Caki2 (cell line): ENCODE measurements at regions not wholly inside any gene's neighbourhood (a gene's known extent, or its start where the extent isn't known, plus 50 kb on each side); places are given as distances from the start of the nearest gene placed in this dataset.

Source experiments
- DNase-seq: peaks from one replicate; pipeline ENCODE4 v3.0.0-alpha.2; 2015; ENCODE audit warnings: low read depth
- in situ Hi-C: cut with HindIII; loops from 2 replicates; pipeline ENCODE4 v1.10.0; 2016; ENCODE audit warnings: low sequenced_read_pairs, low pct_unique_long_range_greater_than_20kb, mixed read lengths

- DNase-seq: no peak
- in situ Hi-C loops: no loop called here
Measured at GRCh38 chr5:68440245-68440644, 224.7 kb downstream of the PIK3R1 start.

DNA sequence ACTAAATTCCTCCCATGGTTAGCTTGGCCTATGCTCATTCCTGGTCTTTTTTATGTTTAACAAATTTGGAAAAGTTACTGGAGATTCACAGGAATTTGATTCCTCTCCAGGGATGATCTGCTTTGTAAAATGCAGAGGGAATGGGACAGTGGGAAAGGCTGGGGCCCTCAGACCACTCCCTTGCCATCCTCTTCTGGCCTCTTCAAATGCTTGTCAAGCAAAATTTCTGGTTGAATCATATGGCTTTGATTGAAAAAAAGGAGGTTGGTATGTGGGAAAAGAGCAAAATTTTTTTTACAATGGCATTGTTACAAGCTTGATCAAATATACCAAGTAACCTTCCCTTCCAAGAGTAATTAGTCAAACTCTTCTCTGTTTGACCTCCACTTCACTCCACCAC is 225.1 kb downstream of the PIK3R1 start:
- in situ Hi-C loops: no loop called here
- DNase-seq: no peak

GRCh38 chr5:68441309-68442073 is 225.9 kb downstream of the PIK3R1 start:
- in situ Hi-C loops: no loop called here
- DNase-seq: no peak

DNA sequence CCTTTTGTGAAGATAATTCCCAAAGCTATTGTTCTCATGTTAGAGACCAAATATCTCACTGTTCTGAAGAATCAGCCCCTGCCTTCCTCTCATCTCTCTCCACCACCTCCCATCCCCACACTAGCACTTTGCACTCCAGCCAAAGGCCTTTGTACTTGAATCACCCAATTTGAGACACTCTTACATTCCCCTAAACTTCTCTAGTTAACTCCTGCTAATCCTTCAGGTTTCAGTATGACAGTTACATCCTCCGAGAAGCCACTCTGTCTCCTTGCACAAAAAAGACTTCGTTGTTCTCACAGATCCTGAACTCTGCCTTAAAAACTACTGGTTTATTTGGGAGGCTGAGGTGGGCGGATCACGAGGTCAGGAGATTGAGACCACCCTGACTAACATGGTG is 227.5 kb downstream of the PIK3R1 start:
- DNase-seq: no peak
- in situ Hi-C loops: no loop called here

GRCh38 chr5:68444048-68444447 is 228.5 kb downstream of the PIK3R1 start:
- DNase-seq: no peak
- in situ Hi-C loops: no loop called here

DNA sequence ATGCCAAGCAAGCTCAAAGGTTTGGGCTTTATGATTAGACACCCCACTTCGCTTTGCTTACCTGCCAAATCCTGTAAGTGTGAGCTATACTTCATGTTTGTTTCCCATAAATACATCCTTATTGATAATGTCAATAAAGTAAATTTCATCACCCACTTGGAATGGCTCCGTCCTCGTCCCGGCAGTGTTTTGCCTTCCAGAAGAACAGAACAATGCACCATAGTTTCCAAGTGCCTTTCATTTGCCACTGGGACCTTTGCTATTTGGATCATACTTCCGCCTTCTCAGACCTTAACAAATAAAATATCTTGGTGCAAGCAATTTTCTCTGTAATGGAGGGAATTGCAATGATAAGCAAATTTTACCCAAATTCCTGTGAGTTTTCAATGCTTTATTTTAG is 229.3 kb downstream of the PIK3R1 start:
- in situ Hi-C loops: no loop called here
- DNase-seq: no peak

DNA sequence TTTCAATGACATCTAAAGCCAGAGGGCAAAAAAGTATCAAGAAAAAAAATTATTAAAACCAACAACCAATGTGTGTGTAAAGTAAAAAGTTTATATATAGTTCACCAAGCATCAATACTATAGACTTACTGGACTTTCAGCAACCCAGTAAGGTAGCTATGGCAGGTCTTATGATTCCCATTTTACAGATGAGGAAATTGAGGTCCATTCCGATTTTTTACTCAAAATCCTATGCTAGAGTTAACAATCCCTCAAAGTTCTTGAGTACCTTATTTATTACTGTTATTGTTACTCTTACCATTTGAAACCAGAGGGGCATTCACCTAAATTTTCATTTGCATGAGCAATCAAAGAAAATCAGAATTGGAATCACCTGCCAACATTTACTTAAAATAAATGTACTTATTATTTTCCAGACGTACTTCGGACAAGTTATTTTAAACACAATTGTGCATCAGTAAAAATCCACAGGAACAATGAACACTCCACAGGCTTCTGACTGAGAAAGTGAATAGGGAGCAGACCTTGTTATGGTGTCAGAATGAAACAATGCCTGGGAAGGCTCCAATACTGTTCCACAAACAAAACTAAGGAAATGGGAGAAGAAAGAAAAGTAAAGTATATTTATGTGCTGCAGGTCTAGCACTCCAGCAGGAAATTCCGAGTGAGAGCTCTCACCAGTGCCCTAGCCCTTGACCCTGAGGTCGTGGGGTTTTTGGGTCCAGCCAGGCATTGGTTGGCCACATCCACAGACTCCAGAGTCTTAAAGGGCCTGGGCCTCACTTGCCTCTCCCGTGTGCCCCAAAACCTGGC is 229.9 kb downstream of the PIK3R1 start:
- DNase-seq: no peak
- in situ Hi-C loops: no loop called here

- in situ Hi-C loops: no loop called here
- no peak for DNase-seq
Measured at GRCh38 chr5:68446070-68446357, 230.5 kb downstream of the PIK3R1 start.

DNA sequence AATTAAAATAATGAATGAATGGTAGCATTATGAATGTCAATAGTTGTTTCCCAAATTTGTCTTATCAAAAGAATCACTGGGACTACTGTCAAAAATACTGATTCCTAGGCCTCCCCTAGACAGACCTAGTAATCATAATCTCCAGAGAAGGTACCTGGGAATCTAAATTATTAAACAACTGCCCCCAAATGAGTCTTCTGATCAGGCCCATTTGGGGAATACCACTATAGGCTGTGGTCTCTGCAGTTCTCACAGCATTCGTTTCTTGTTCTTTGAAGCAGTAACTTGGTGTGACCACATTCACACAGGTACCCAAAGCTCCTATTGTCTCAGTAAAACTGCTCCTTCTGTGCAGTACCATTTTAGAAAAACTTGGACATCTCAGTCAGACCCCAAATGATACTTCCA is 230.9 kb downstream of the PIK3R1 start:
- in situ Hi-C loops: no loop called here
- no peak for DNase-seq

- in situ Hi-C loops: no loop called here
- no peak for DNase-seq
Measured at GRCh38 chr5:68447136-68447929, 231.8 kb downstream of the PIK3R1 start.

DNA sequence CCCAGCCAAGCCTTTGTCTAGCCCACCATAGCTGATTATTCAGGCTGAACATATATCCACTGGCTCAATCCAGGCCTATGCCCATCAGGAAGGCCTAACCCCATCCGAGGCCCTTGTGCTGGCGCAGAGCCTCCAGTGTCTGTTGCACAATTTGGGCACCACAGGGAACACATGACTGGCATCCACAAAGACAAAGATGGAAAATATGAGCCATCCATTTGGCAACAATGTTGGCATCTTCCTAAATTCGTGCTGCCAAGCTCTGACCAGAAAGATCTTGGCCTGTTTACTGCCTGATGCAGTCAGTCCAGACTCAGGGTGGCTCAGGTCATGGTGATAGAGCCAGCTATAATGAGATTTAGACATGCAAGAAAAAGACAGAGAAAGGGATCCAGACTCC is 233.8 kb downstream of the PIK3R1 start:
- in situ Hi-C loops: no loop called here
- DNase-seq: no peak

GRCh38 chr5:68450245-68450852 is 234.8 kb downstream of the PIK3R1 start:
- in situ Hi-C loops: no loop called here
- DNase-seq: peak; percentile 19

DNA sequence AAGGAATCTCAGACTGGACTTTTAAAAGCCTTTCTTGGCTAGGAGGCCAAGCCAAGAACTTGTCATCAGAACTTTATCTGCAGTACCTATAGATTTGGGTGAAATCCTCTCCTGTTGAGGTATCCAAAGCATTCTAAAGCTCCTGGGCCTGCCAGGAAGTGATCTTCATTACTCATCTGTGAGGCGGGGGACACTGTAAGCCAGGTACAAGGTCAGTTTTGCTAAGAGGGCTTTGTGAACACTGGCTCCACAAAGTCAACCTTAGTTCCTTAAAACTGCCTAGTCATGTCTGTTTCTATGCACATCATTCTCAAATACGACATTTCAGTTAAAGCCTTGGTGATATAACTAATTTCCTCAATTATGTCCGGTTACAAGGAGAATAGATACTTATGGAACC is 236.7 kb downstream of the PIK3R1 start:
- DNase-seq: no peak
- in situ Hi-C loops: no loop called here

GRCh38 chr5:68454172-68454571 is 238.6 kb downstream of the PIK3R1 start:
- in situ Hi-C loops: no loop called here

GRCh38 chr5:68454766-68455165 is 239.2 kb downstream of the PIK3R1 start:
- in situ Hi-C loops: no loop called here
- no peak for DNase-seq

More at GRCh38 chr5:68454172-68454571, 238.6 kb downstream of the PIK3R1 start:
- no peak for DNase-seq

GRCh38 chr5:68455216-68455615 is 239.7 kb downstream of the PIK3R1 start:
- in situ Hi-C loops: no loop called here
- no peak for DNase-seq

DNA sequence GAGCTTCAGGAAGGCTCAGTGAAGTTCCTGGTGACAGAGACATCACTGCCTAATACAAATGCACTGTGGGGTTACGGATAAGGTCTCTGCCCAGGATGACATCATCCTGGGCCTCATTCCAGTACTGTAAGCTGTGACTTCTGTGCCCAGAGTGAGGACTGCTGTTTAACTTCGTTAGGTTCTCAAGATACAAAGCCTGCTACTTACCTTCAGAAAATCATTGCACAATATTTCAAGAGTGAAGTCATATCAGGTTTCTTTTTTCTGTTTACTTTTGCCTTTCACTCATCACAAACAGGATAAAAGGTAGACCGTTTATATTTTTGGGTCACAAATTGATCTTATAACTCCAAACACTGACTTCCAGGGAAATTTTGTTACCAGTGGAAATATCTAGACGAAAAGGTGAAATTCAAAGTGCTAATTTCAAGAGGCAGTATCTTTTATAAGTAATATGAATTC is 241.2 kb downstream of the PIK3R1 start:
- DNase-seq: peak; percentile 90
- in situ Hi-C loops: no loop called here

- in situ Hi-C loops: no loop called here
- no peak for DNase-seq
Measured at GRCh38 chr5:68457285-68457684, 241.7 kb downstream of the PIK3R1 start.
